ENCODE measurements at regions not wholly inside any gene's neighbourhood (a gene's known extent, or its start where the extent isn't known, plus 50 kb on each side); places are given as distances from the start of the nearest gene placed in this dataset.

GRCh38 chr7:156127166-156128134 is 315.2 kb upstream of the SHH start:
- no peak for DNase-seq (ENCODE audit: extremely low read depth in 1 of 11, low read depth in 9 of 11, low spot score in 4 of 11)

- DNase-seq (ENCODE audit: extremely low read depth in 1 of 11, low read depth in 9 of 11, low spot score in 4 of 11): no peak
Observed at GRCh38 chr7:156125841-156126730, 313.8 kb upstream of the SHH start.

GRCh38 chr7:156124356-156124755 is 312.1 kb upstream of the SHH start:
- DNase-seq (ENCODE audit: extremely low read depth in 1 of 11, low read depth in 9 of 11, low spot score in 4 of 11): no peak

GRCh38 chr7:156123362-156123761 is 311.1 kb upstream of the SHH start:
- no peak for DNase-seq (ENCODE audit: extremely low read depth in 1 of 11, low read depth in 9 of 11, low spot score in 4 of 11)

GRCh38 chr7:156122752-156123354 is 310.6 kb upstream of the SHH start:
- DNase-seq (ENCODE audit: extremely low read depth in 1 of 11, low read depth in 9 of 11, low spot score in 4 of 11): no peak

GRCh38 chr7:156121956-156122355 is 309.7 kb upstream of the SHH start:
- DNase-seq (ENCODE audit: extremely low read depth in 1 of 11, low read depth in 9 of 11, low spot score in 4 of 11): no peak

- no peak for DNase-seq (ENCODE audit: extremely low read depth in 1 of 11, low read depth in 9 of 11, low spot score in 4 of 11)
Observed at GRCh38 chr7:156121434-156121833, 309.2 kb upstream of the SHH start.

GRCh38 chr7:156120552-156120951 is 308.3 kb upstream of the SHH start:
- no peak for DNase-seq (ENCODE audit: extremely low read depth in 1 of 11, low read depth in 9 of 11, low spot score in 4 of 11)

GRCh38 chr7:156119771-156120170 is 307.5 kb upstream of the SHH start:
- no peak for DNase-seq (ENCODE audit: extremely low read depth in 1 of 11, low read depth in 9 of 11, low spot score in 4 of 11)

- DNase-seq (ENCODE audit: extremely low read depth in 1 of 11, low read depth in 9 of 11, low spot score in 4 of 11): no peak
Observed at GRCh38 chr7:156118248-156118645, 306.0 kb upstream of the SHH start.

- DNase-seq (ENCODE audit: extremely low read depth in 1 of 11, low read depth in 9 of 11, low spot score in 4 of 11): no peak
Observed at GRCh38 chr7:156117542-156118247, 305.4 kb upstream of the SHH start.

GRCh38 chr7:156116514-156117215 is 304.4 kb upstream of the SHH start:
- DNase-seq (ENCODE audit: extremely low read depth in 1 of 11, low read depth in 9 of 11, low spot score in 4 of 11): no peak

- DNase-seq (ENCODE audit: extremely low read depth in 1 of 11, low read depth in 9 of 11, low spot score in 4 of 11): no peak
Observed at GRCh38 chr7:156115582-156115981, 303.3 kb upstream of the SHH start.

GRCh38 chr7:156113731-156114130 is 301.5 kb upstream of the SHH start:
- no peak for DNase-seq (ENCODE audit: extremely low read depth in 1 of 11, low read depth in 9 of 11, low spot score in 4 of 11)

GRCh38 chr7:156109988-156110387 is 297.7 kb upstream of the SHH start:
- DNase-seq (ENCODE audit: extremely low read depth in 1 of 11, low read depth in 9 of 11, low spot score in 4 of 11): no peak

- DNase-seq (ENCODE audit: extremely low read depth in 1 of 11, low read depth in 9 of 11, low spot score in 4 of 11): no peak
Observed at GRCh38 chr7:156109076-156109475, 296.8 kb upstream of the SHH start.

GRCh38 chr7:156107957-156108356 is 295.7 kb upstream of the SHH start:
- DNase-seq (ENCODE audit: extremely low read depth in 1 of 11, low read depth in 9 of 11, low spot score in 4 of 11): no peak

- DNase-seq (ENCODE audit: extremely low read depth in 1 of 11, low read depth in 9 of 11, low spot score in 4 of 11): no peak
Observed at GRCh38 chr7:156106107-156106426, 293.8 kb upstream of the SHH start.

All from renal cortex interstitium (tissue), 11 donors.